GM20000 (cell line): ENCODE measurements at regions not wholly inside any gene's neighbourhood (a gene's known extent, or its start where the extent isn't known, plus 50 kb on each side); places are given as distances from the start of the nearest gene placed in this dataset.

ENCODE experiments used
- DNase-seq: peaks from one replicate; pipeline ENCODE4 v3.0.0; 2012; ENCODE audit warnings: low spot score
- CTCF ChIP-seq: IDR thresholded peaks from 2 replicates; pipeline ENCODE4 v1.5.1; 2012; ENCODE audit warnings: mild to moderate bottlenecking, control low read depth; ENCODE audit errors: extremely low read depth, missing control alignments

- no peak for DNase-seq
- TF ChIP-seq CTCF: no peak
These were observed 341.6 kb upstream of the MEOX2 start for GRCh38 chr7:16028103-16028502.

GRCh38 chr7:16027396-16027795 is 340.9 kb upstream of the MEOX2 start:
- DNase-seq: no peak
- TF ChIP-seq CTCF: no peak

- no peak for DNase-seq
- no peak for TF ChIP-seq CTCF
These were observed 340.0 kb upstream of the MEOX2 start for GRCh38 chr7:16026253-16027020.

- no peak for DNase-seq
- TF ChIP-seq CTCF: no peak
These were observed 339.2 kb upstream of the MEOX2 start for GRCh38 chr7:16025696-16026095.

GRCh38 chr7:16023503-16023902 is 337.0 kb upstream of the MEOX2 start:
- no peak for TF ChIP-seq CTCF

GRCh38 chr7:16023046-16023445 is 336.6 kb upstream of the MEOX2 start:
- DNase-seq: no peak
- no peak for TF ChIP-seq CTCF

More at GRCh38 chr7:16023503-16023902, 337.0 kb upstream of the MEOX2 start:
- DNase-seq: no peak

GRCh38 chr7:16021851-16022250 is 335.4 kb upstream of the MEOX2 start:
- no peak for DNase-seq
- no peak for TF ChIP-seq CTCF
